ENCODE measurements at regions not wholly inside any gene's neighbourhood (a gene's known extent, or its start where the extent isn't known, plus 50 kb on each side); places are given as distances from the start of the nearest gene placed in this dataset.

- peak; percentile 4 to 12 for DNase-seq (ENCODE audit: low read depth in 2 of 2)
These were observed 112.1 kb downstream of the DLL1 start for GRCh38 chr6:170178561-170179477.

- DNase-seq (ENCODE audit: low read depth in 2 of 2) = no peak
These were observed 112.9 kb downstream of the DLL1 start for GRCh38 chr6:170177772-170178560.

- DNase-seq (ENCODE audit: low read depth in 2 of 2) = no peak
These were observed 113.7 kb downstream of the DLL1 start for GRCh38 chr6:170176898-170177771.

- DNase-seq (ENCODE audit: low read depth in 2 of 2) = no peak
These were observed 114.6 kb downstream of the DLL1 start for GRCh38 chr6:170176136-170176897.

GRCh38 chr6:170175644-170176135, 115.2 kb downstream of the DLL1 start:
- DNase-seq (ENCODE audit: low read depth in 2 of 2) = no peak

GRCh38 chr6:170174771-170175643, 115.9 kb downstream of the DLL1 start:
- DNase-seq (ENCODE audit: low read depth in 2 of 2) = no peak

- DNase-seq (ENCODE audit: low read depth in 2 of 2) = no peak
These were observed 116.6 kb downstream of the DLL1 start for GRCh38 chr6:170174124-170174770.

- DNase-seq (ENCODE audit: low read depth in 2 of 2) = no peak
These were observed 117.5 kb downstream of the DLL1 start for GRCh38 chr6:170173335-170173881.

GRCh38 chr6:170172825-170173256, 118.0 kb downstream of the DLL1 start:
- no peak for DNase-seq (ENCODE audit: low read depth in 2 of 2)

GRCh38 chr6:170172392-170172791, 118.5 kb downstream of the DLL1 start:
- no peak for DNase-seq (ENCODE audit: low read depth in 2 of 2)

- no peak for DNase-seq (ENCODE audit: low read depth in 2 of 2)
These were observed 123.2 kb downstream of the DLL1 start for GRCh38 chr6:170167657-170168159.

- no peak for DNase-seq (ENCODE audit: low read depth in 2 of 2)
These were observed 124.3 kb downstream of the DLL1 start for GRCh38 chr6:170166511-170167122.

- no peak for DNase-seq (ENCODE audit: low read depth in 2 of 2)
These were observed 125.3 kb downstream of the DLL1 start for GRCh38 chr6:170165471-170166117.

- no peak for DNase-seq (ENCODE audit: low read depth in 2 of 2)
These were observed 125.8 kb downstream of the DLL1 start for GRCh38 chr6:170165085-170165470.

GRCh38 chr6:170164271-170164900, 126.5 kb downstream of the DLL1 start:
- DNase-seq (ENCODE audit: low read depth in 2 of 2) = no peak

- DNase-seq (ENCODE audit: low read depth in 2 of 2) = no peak
These were observed 127.3 kb downstream of the DLL1 start for GRCh38 chr6:170163405-170164170.

Measured in fibroblast of skin of left biceps (primary cell).